Stomach (tissue), 8 donors: ENCODE measurements at regions not wholly inside any gene's neighbourhood (a gene's known extent, or its start where the extent isn't known, plus 50 kb on each side); places are given as distances from the start of the nearest gene placed in this dataset.
A peak's percentile ranks its signal among the peaks of the same experiment; 100 is the strongest.

ENCODE experiments used
- DNase-seq, 2 donors: peaks; one replicate each; pipeline versions ENCODE4 v3.0.0 to v3.0.0-alpha.2; 2013 to 2019
- H3K27ac ChIP-seq, 5 donors: fragments of 200-600 bp in 4 of 5; sonication (generic) in 4 of 5; one replicate each; pipeline ENCODE4 v1.5.1; 2013 to 2019; ENCODE audit warnings: mild to moderate bottlenecking in 1 of 5, moderate library complexity in 1 of 5
- H3K27me3 ChIP-seq, 3 donors: fragments of 200-600 bp; sonication (generic); one replicate each; pipeline ENCODE4 v1.5.1; 2017 to 2019; ENCODE audit warnings: mixed run types in 1 of 3
- H3K36me3 ChIP-seq, 4 donors: fragments of 200-600 bp; sonication (generic); 1 replicate in 3 of 4; 2 replicates in 1 of 4; pipeline ENCODE4 v1.5.1; 2016 to 2019
- H3K4me1 ChIP-seq, 4 donors: fragments of 200-600 bp; sonication (generic); one replicate each; pipeline ENCODE4 v1.5.1; 2016 to 2019
- H3K4me3 ChIP-seq, 4 donors: fragments of 200-600 bp; sonication (generic) in 3 of 4; one replicate each; pipeline ENCODE4 v1.5.1; 2016 to 2019; ENCODE audit warnings: mild to moderate bottlenecking in 1 of 4
- H3K9me3 ChIP-seq, 4 donors: fragments of 200-600 bp; sonication (generic); one replicate each; pipeline ENCODE4 v1.5.1; 2016 to 2019
- EP300 ChIP-seq: sonication (generic); formaldehyde crosslinking; IDR thresholded peaks from one replicate; pipeline ENCODE4 v1.6.1; 2017; ENCODE audit warnings: antibody characterized with exemption
- POLR2A ChIP-seq, 4 donors: fragments of 450-650 bp; IDR thresholded peaks; one replicate each; pipeline ENCODE4 v1.6.1; 2016; ENCODE audit warnings: antibody characterized with exemption in 4 of 4, control low read depth in 2 of 4, mild to moderate bottlenecking in 1 of 4, moderate library complexity in 1 of 4
- POLR2AphosphoS5 ChIP-seq, 3 donors: sonication (generic); formaldehyde crosslinking; IDR thresholded peaks; one replicate each; pipeline ENCODE4 v1.6.1; 2016; ENCODE audit warnings: antibody characterized with exemption in 3 of 3
- WGBS, 5 donors: extraction: QIAGEN DNeasy Blood & Tissue Kit in 3 of 5; methylation state at CpG; one replicate each; pipeline versions ENCODE4 v1.1.5 to v1.1.7; 2013 to 2018; 5-methylcytosine and 5-hydroxymethylcytosine counted together
- intact Hi-C: fragments of 100-400 bp; cut with DNase I; formaldehyde crosslinking; loops from one replicate; pipeline ENCODE4 v1.15.1; 2023; ENCODE audit warnings: low total_unique reads
- TF ChIP-seq, protein P1 (sequence below), 7 experiments: fragments of 450-650 bp in 4 of 7; fragments of 200-600 bp in 3 of 7; sonication (generic) in 3 of 7; IDR thresholded peaks; one replicate each; pipeline ENCODE4 v1.5.1; 2016 to 2019; ENCODE audit warnings: antibody characterized with exemption in 7 of 7, control low read depth in 2 of 7, mild to moderate bottlenecking in 1 of 7
- donor health status: healthy with polysubstance abuse.
- donor health status: Bipolar disorder and iron deficiency.
- donor health status: healthy.

DNA sequence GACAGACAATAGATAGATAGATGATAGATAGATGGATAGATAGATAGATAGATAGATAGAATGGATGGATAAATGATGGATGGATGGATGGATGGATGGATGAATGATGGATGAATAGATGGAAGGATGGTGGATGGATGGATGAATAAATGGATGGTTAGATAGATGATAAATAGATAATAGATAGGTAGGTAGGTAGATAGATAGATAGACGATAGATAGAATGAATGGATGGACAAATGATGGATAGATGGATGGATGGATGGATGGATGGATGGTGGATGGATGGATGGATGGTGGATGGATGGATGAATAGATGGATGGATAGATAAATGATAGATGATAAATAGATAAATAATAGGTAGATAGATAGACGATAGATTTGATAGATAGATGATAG is 287.4 kb downstream of the CRLF2 start:
- intact Hi-C loops, result no loop called here
- Histone ChIP-seq H3K4me3 (no peak overlapping the region), H3K27me3 (no peaks in the 10 kb centered on the region), H3K4me1 (no peaks in the 10 kb centered on the region), H3K9me3 (peaks cover 0 to 63% (median 9%) of the 10 kb centered on the region in 4 donors), H3K36me3 (no peaks in the 10 kb centered on the region), H3K27ac (no peak overlapping the region)
- 76 to 95% (median 86%) methylated on average over 2 of the region's 2 CpGs for WGBS, 5 donors
- TF ChIP-seq POLR2A (IDR thresholded peaks at IDR 0.05), result no peak
- DNase-seq, result no peak

DNA sequence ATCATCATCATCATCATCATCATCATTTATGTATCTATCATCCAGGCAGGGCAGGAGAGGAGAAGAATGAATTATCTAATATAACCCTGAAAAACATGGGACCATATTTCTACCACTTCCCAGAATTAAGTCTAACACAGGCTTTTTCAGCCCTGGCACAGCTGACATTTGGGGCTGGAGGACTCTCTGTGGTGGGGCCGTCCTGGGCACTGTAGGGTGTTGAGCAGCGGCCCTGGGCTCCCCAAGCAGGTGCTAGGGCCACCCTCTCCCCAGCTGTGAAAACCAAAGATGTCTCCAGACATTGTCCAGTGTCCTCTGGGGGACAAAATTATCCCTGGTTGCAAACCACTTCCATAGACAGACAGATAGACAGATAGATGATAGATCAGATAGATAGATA is 288.4 kb downstream of the CRLF2 start:
- Histone ChIP-seq H3K36me3 (no peaks in the 10 kb centered on the region), H3K4me3 (no peak overlapping the region), H3K4me1 (no peaks in the 10 kb centered on the region), H3K27ac (no peak overlapping the region), H3K9me3 (peaks cover 0 to 58% (median 5%) of the 10 kb centered on the region in 4 donors), H3K27me3 (no peaks in the 10 kb centered on the region)
- TF ChIP-seq POLR2AphosphoS5 (IDR thresholded peaks at IDR 0.05) (no peak), POLR2A (IDR thresholded peaks at IDR 0.05) (no peak), EP300 (no peak)
- TF ChIP-seq, protein P1, sequence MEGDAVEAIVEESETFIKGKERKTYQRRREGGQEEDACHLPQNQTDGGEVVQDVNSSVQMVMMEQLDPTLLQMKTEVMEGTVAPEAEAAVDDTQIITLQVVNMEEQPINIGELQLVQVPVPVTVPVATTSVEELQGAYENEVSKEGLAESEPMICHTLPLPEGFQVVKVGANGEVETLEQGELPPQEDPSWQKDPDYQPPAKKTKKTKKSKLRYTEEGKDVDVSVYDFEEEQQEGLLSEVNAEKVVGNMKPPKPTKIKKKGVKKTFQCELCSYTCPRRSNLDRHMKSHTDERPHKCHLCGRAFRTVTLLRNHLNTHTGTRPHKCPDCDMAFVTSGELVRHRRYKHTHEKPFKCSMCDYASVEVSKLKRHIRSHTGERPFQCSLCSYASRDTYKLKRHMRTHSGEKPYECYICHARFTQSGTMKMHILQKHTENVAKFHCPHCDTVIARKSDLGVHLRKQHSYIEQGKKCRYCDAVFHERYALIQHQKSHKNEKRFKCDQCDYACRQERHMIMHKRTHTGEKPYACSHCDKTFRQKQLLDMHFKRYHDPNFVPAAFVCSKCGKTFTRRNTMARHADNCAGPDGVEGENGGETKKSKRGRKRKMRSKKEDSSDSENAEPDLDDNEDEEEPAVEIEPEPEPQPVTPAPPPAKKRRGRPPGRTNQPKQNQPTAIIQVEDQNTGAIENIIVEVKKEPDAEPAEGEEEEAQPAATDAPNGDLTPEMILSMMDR (IDR thresholded peaks at IDR 0.05), result no peak
- 29 to 76% (median 49%) methylated on average over 1 to 2 of the region's 2 CpGs for WGBS, 5 donors
- peak in 1 of 2 donors; percentile 55 for DNase-seq
- intact Hi-C loops, result no loop called here

DNA sequence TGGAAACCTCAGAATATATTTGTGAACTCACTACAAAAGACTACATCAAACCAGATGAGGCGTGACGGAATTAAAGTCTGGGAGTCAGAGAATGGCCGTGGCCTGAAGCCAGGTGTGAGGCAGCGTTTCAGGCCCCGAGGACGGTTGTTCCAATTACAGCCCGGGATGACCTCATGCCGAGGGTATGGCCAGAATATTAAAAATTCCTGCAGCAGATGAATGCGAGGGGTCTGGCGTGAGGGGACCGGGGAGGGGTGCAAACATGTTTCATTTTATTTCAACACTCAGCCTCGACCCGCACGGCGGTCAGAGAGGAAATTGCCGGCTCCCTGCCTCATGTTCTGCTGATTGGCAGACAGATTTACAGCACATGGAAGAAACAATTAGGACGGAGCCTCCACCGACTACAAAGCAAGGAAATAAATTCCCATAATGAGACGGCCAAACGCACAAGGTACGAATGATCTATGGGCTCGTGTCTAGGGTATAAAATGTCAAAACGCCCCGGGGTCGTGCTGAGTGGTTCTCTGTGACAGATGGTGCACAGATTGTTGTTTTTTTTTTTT is 289.7 kb downstream of the SHOX start:
- Histone ChIP-seq H3K4me3 (no peak overlapping the region), H3K27me3 (no peaks in the 10 kb centered on the region), H3K27ac (no peak overlapping the region), H3K36me3 (no peaks in the 10 kb centered on the region), H3K9me3 (peaks cover 0 to 36% (median 5%) of the 10 kb centered on the region in 4 donors), H3K4me1 (no peaks in the 10 kb centered on the region)
- TF ChIP-seq EP300 (no peak), POLR2AphosphoS5 (IDR thresholded peaks at IDR 0.05) (no peak), POLR2A (IDR thresholded peaks at IDR 0.05) (no peak)
- TF ChIP-seq, protein P1 (IDR thresholded peaks at IDR 0.05), result no peak
- peak in 1 of 2 donors; percentile 54 for DNase-seq
- intact Hi-C loops, result no loop called here
- WGBS, 5 donors, result 66 to 81% (median 79%) methylated on average over 25 of the region's 25 CpGs

DNA sequence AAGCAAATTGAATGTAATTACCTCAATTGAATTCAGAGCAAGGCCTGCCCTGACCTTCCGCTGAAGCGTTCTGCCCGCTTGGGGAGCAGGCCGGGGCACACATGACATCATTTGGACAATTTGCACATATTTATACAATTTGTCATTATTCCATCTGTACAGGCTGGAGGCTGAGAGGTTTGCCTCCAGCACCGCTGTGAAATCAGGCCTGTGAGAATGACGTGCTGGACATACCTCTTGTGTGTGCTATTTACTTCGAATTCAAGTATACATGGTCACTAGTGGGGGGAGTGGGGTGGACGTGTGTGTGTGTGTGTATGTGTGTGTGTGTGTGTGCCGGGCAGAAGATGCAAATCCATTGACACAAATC is 285.6 kb downstream of the SHOX start:
- TF ChIP-seq POLR2AphosphoS5 (IDR thresholded peaks at IDR 0.05) (no peak), POLR2A (IDR thresholded peaks at IDR 0.05) (no peak), EP300 (no peak)
- TF ChIP-seq, protein P1 (IDR thresholded peaks at IDR 0.05), result no peak
- peak in 1 of 2 donors; percentile 7 for DNase-seq
- intact Hi-C loops, result no loop called here
- Histone ChIP-seq H3K36me3 (no peaks in the 10 kb centered on the region), H3K4me3 (no peak overlapping the region), H3K27me3 (no peaks in the 10 kb centered on the region), H3K9me3 (peaks cover 0 to 25% (median 3%) of the 10 kb centered on the region in 4 donors), H3K4me1 (no peaks in the 10 kb centered on the region), H3K27ac (no peak overlapping the region)
- 72 to 79% (median 73%) methylated on average over 9 of the region's 9 CpGs for WGBS, 5 donors

DNA sequence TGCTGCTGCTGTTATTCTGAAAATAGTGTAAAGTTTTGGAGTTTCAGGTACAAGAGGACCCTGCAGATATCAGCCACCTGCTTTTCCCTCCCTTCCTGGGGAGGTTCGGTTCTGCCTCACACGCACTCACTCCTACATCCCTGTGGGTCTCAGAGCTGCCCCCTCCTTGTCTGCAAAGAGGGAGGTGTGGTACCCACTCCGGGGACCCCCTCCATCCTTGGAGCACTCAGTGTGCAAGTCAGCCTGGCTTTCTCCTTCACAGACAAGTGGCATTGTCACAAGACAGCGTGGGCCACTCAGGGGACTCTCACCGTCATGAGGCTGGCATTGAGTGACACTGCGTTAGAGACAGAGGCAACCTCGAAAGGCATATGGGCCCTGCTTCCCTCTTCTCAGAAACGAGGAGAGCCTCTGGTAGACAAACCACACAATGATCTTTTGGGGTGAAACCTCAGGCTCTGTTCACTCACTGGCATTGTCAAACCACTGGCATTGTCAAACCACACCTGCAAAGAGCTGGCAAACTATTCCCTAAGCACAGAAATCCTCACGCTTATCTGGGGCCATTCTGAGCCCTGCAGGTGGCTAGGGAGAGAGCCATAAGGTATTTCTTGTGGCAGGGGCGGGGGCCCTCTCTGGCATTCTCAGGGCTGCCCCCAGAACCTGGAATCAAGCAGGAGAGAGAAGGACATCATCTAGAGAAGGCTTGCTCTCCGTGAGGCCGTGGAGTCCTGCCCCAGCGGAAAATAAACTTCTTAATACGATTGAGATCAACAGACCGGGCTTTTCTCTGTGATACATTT is 285.0 kb downstream of the SHOX start:
- Histone ChIP-seq H3K4me3 (no peak overlapping the region), H3K27me3 (no peaks in the 10 kb centered on the region), H3K27ac (no peak overlapping the region), H3K36me3 (no peaks in the 10 kb centered on the region), H3K9me3 (peaks cover 0 to 27% (median 3%) of the 10 kb centered on the region in 4 donors), H3K4me1 (no peaks in the 10 kb centered on the region)
- intact Hi-C loops, result no loop called here
- whole genome bisulfite sequencing, 5 donors, result 66 to 72% (median 66%) methylated on average over 15 of the region's 15 CpGs
- peak in 1 of 2 donors; percentile 33 for DNase-seq
- no peak for TF ChIP-seq EP300
- TF ChIP-seq POLR2A (IDR thresholded peaks at IDR 0.05), result no peak
